Lower lobe of right lung (tissue), 2 donors: ENCODE measurements at regions not wholly inside any gene's neighbourhood (a gene's known extent, or its start where the extent isn't known, plus 50 kb on each side); places are given as distances from the start of the nearest gene placed in this dataset.

Experiments
- ATAC-seq, 2 donors: fragments of 200-7000 bp; cut with Tn5 transposase; one replicate each; pipeline ENCODE4 v1.9.1; 2020 to 2022; ENCODE audit warnings: mild to moderate bottlenecking in 2 of 2, moderate library complexity in 2 of 2
- DNase-seq: peaks from one replicate; pipeline ENCODE4 v3.0.0-alpha.2; 2020
- H3K27ac ChIP-seq: fragments of 200-600 bp; one replicate; pipeline ENCODE4 v1.8.0; 2022
- H3K27me3 ChIP-seq: fragments of 200-600 bp; one replicate; pipeline ENCODE4 v1.8.0; 2022; ENCODE audit warnings: low read depth
- H3K36me3 ChIP-seq: fragments of 200-600 bp; one replicate; pipeline ENCODE4 v1.8.0; 2022; ENCODE audit warnings: mild to moderate bottlenecking
- H3K4me1 ChIP-seq: fragments of 200-600 bp; one replicate; pipeline ENCODE4 v1.8.0; 2022
- H3K4me3 ChIP-seq: fragments of 200-600 bp; one replicate; pipeline ENCODE4 v1.8.0; 2022; ENCODE audit warnings: mild to moderate bottlenecking
- H3K9me3 ChIP-seq: fragments of 200-600 bp; one replicate; pipeline ENCODE4 v1.8.0; 2022
- CTCF ChIP-seq: fragments of 200-600 bp; IDR thresholded peaks from one replicate; pipeline ENCODE4 v1.8.0; 2022; ENCODE audit warnings: antibody characterized with exemption, mild to moderate bottlenecking
- intact Hi-C: fragments of 100-400 bp; cut with DNase I; formaldehyde crosslinking; loops from one replicate; pipeline ENCODE4 v1.11.0; 2022
- donor health status: DM: no; HTN: yes; CAD: no; lungs with severe emphysema.

DNA sequence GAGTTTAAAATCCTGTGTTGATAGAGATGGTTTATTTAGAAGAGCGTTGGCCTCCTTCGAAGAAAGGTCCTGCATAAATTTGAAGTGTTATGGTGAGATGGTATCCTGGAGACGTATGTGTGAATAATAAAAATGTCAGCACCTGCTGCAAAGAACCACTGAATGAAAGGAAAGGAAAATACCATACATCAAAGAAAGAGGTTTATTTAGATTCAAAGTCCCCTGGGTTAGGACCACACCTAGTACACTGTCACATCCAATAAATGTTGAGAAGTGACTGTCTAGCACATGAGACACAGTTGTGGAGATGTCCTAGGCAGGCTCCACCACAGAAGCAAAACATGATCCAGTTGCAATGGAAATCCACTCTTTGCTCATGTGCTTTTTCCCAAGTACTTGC is 214.7 kb downstream of the PAX1 start:
- H3K27ac ChIP-seq: no peak overlapping the region
- DNase-seq (no peak), ATAC-seq (no peak)
- TF ChIP-seq CTCF: no peak
- no peaks in the 10 kb centered on the region for H3K4me1 ChIP-seq
- H3K9me3 ChIP-seq: no peaks in the 10 kb centered on the region
- no peaks in the 10 kb centered on the region for H3K27me3 ChIP-seq
- no peaks in the 10 kb centered on the region for H3K36me3 ChIP-seq
- no peak overlapping the region for H3K4me3 ChIP-seq
- intact Hi-C loops: no loop called here

GRCh38 chr20:21918398-21918797 is 212.9 kb downstream of the PAX1 start:
- Histone ChIP-seq H3K4me1 (no peaks in the 10 kb centered on the region), H3K9me3 (no peaks in the 10 kb centered on the region), H3K4me3 (no peak overlapping the region), H3K27ac (no peak overlapping the region), H3K36me3 (no peaks in the 10 kb centered on the region), H3K27me3 (no peaks in the 10 kb centered on the region)
- ATAC-seq (no peak), DNase-seq (no peak)
- intact Hi-C loops: no loop called here
- TF ChIP-seq CTCF: no peak

- Histone ChIP-seq H3K4me1 (no peaks in the 10 kb centered on the region), H3K9me3 (no peaks in the 10 kb centered on the region), H3K27me3 (no peaks in the 10 kb centered on the region), H3K27ac (no peak overlapping the region), H3K4me3 (no peak overlapping the region), H3K36me3 (no peaks in the 10 kb centered on the region)
- no peak for TF ChIP-seq CTCF
- no peak for ATAC-seq
- intact Hi-C loops: no loop called here
- DNase-seq: no peak
These were observed 196.9 kb downstream of the PAX1 start for GRCh38 chr20:21902391-21902790.

DNA sequence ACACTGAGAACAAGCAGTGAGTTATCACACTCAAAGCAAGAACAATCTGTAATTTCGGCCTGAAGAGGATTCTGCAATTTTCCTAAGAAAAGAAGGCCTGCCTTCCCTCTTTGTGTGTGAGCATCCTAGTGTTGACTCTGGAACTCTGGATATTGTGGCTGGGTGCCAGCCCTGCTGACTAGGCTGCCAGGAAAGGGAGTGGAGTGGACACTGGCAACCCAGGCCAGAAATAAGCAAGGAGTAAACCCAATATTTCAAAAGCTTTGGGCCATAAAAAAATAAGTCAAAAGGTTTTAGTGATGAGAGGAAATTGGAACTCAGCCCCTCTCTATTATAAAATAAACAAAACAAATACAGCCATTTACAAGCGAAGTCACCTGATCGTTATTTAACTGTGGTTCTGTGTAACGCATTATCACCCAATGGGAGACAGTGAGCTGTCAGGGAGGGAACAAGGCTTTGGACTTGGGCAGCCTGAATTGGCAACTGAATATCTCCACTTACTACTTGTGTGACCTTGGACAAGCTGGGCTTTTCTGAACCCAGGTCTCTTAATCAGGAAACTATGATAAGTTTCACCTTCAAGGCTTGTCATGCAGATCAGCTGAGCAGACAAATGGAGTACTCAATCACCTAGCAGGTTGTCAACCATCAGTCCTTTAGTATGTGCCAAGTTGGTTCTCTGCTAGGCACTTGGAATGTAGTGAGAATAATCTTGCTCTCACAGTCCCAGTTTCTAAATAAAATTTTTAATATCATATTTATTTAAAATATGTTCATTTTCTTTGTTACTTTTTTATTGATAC is 196.2 kb downstream of the PAX1 start:
- no peak for TF ChIP-seq CTCF
- no peaks in the 10 kb centered on the region for H3K4me1 ChIP-seq
- no peaks in the 10 kb centered on the region for H3K9me3 ChIP-seq
- no peak overlapping the region for H3K27ac ChIP-seq
- no peaks in the 10 kb centered on the region for H3K27me3 ChIP-seq
- no peak overlapping the region for H3K4me3 ChIP-seq
- ATAC-seq (no peak), DNase-seq (no peak)
- intact Hi-C loops: no loop called here
- no peaks in the 10 kb centered on the region for H3K36me3 ChIP-seq

GRCh38 chr20:21900431-21900830 is 195.0 kb downstream of the PAX1 start:
- Histone ChIP-seq H3K27ac (no peak overlapping the region), H3K27me3 (no peaks in the 10 kb centered on the region), H3K4me1 (no peaks in the 10 kb centered on the region), H3K9me3 (no peaks in the 10 kb centered on the region), H3K4me3 (no peak overlapping the region), H3K36me3 (no peaks in the 10 kb centered on the region)
- TF ChIP-seq CTCF: no peak
- DNase-seq (no peak), ATAC-seq (no peak)
- intact Hi-C loops: no loop called here
